Calu3 (cell line): ENCODE measurements at regions not wholly inside any gene's neighbourhood (a gene's known extent, or its start where the extent isn't known, plus 50 kb on each side); places are given as distances from the start of the nearest gene placed in this dataset.

Experiments used
- BruUV-seq: library from RNA; stranded (reverse); fragments of 400-500 nt; replicated peaks from 2 replicates; lab custom pipeline; 2021; lab: Mats Ljungman, UMichigan
- CTCF ChIA-PET: fragments of 300-600 bp; sonication (Branson Sonifier 250); formaldehyde crosslinking; loops from one replicate; lab custom pipeline; 2022; ENCODE audit warnings: antibody characterized with exemption; lab: Charles Lee
- DNase-seq: peaks from one replicate; pipeline ENCODE4 v3.0.0; 2022
- H3K27ac Mint-ChIP-seq: one replicate; pipeline ENCODE4 v1.8.0; 2022; ENCODE audit warnings: mixed read lengths; ENCODE audit not compliant: unreplicated experiment
- H3K27me3 Mint-ChIP-seq: one replicate; pipeline ENCODE4 v1.8.0; 2022; ENCODE audit warnings: mixed read lengths; ENCODE audit not compliant: unreplicated experiment
- H3K36me3 Mint-ChIP-seq: one replicate; pipeline ENCODE4 v1.8.0; 2022; ENCODE audit warnings: mild to moderate bottlenecking, moderate library complexity, mixed read lengths; ENCODE audit not compliant: insufficient read depth, unreplicated experiment
- H3K4me1 Mint-ChIP-seq: one replicate; pipeline ENCODE4 v1.8.0; 2022; ENCODE audit warnings: mild to moderate bottlenecking, low read depth, mixed read lengths; ENCODE audit not compliant: unreplicated experiment
- H3K4me3 Mint-ChIP-seq: one replicate; pipeline ENCODE4 v1.8.0; 2022; ENCODE audit warnings: mild to moderate bottlenecking, low read depth, moderate library complexity, mixed read lengths; ENCODE audit not compliant: unreplicated experiment
- H3K9me3 Mint-ChIP-seq: one replicate; pipeline ENCODE4 v1.8.0; 2022; ENCODE audit warnings: low read depth, mixed read lengths; ENCODE audit not compliant: unreplicated experiment
- intact Hi-C: fragments of 100-400 bp; cut with micrococcal nuclease; formaldehyde crosslinking; loops from one replicate; pipeline ENCODE4 v1.10.0; 2022; ENCODE audit not compliant: unreplicated experiment
- TF ChIP-seq, protein P1 (sequence below): fragments of 200-600 bp; IDR thresholded peaks from one replicate; pipeline ENCODE4 v1.8.0; 2022; ENCODE audit warnings: antibody characterized with exemption; ENCODE audit not compliant: unreplicated experiment

GRCh38 chr5:10894445-10895054 lies 133.5 kb upstream of the DAP start:
- CTCF ChIA-PET = no interaction called here
- intact Hi-C loops = no loop called here
- Mint-ChIP-seq H3K9me3 (no peaks in the 10 kb centered on the region), H3K27me3 (no peaks in the 10 kb centered on the region), H3K4me1 (no peaks in the 10 kb centered on the region), H3K36me3 (no peaks in the 10 kb centered on the region), H3K27ac (no peak overlapping the region), H3K4me3 (no peak overlapping the region)
- BruUV-seq = no TSS peak
- TF ChIP-seq, protein P1, sequence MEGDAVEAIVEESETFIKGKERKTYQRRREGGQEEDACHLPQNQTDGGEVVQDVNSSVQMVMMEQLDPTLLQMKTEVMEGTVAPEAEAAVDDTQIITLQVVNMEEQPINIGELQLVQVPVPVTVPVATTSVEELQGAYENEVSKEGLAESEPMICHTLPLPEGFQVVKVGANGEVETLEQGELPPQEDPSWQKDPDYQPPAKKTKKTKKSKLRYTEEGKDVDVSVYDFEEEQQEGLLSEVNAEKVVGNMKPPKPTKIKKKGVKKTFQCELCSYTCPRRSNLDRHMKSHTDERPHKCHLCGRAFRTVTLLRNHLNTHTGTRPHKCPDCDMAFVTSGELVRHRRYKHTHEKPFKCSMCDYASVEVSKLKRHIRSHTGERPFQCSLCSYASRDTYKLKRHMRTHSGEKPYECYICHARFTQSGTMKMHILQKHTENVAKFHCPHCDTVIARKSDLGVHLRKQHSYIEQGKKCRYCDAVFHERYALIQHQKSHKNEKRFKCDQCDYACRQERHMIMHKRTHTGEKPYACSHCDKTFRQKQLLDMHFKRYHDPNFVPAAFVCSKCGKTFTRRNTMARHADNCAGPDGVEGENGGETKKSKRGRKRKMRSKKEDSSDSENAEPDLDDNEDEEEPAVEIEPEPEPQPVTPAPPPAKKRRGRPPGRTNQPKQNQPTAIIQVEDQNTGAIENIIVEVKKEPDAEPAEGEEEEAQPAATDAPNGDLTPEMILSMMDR = no peak
- DNase-seq = no peak

DNA sequence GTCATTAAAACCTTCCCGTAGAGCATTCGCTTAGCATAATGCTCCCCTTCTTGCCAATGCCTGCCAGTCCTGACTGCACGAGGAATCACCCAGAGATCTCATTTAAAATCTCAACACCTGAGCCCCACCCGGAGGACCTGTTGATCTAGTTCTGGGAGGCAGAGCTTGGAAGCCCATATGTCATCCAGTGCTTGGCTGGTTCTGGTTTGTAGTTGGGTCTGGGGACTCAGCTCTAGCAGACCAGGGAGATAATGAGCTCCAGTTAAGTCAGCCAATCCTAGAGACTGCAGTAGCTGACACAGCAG lies 131.8 kb upstream of the DAP start:
- intact Hi-C loops = no loop called here
- no peaks in the 10 kb centered on the region for H3K4me1 Mint-ChIP-seq
- peaks cover 2% of the 10 kb centered on the region for H3K9me3 Mint-ChIP-seq
- H3K27me3 Mint-ChIP-seq = no peaks in the 10 kb centered on the region
- no peak overlapping the region for H3K27ac Mint-ChIP-seq
- CTCF ChIA-PET = interaction anchor here (0.6 kb wide), 1 partner anchor 273 kb away, joined by 4 read pairs; no protein-coding TSS in a partner anchor
- no peak for DNase-seq
- BruUV-seq = no TSS peak
- no peak overlapping the region for H3K4me3 Mint-ChIP-seq
- TF ChIP-seq, protein P1 = no peak
- no peaks in the 10 kb centered on the region for H3K36me3 Mint-ChIP-seq

- no peaks in the 10 kb centered on the region for H3K36me3 Mint-ChIP-seq
- no peak overlapping the region for H3K4me3 Mint-ChIP-seq
- no TSS peak for BruUV-seq
- intact Hi-C loops = no loop called here
- no peak overlapping the region for H3K27ac Mint-ChIP-seq
- peaks cover 2% of the 10 kb centered on the region for H3K9me3 Mint-ChIP-seq
- no peaks in the 10 kb centered on the region for H3K4me1 Mint-ChIP-seq
- CTCF ChIA-PET = no interaction called here
- H3K27me3 Mint-ChIP-seq = no peaks in the 10 kb centered on the region
- TF ChIP-seq, protein P1 = no peak
- no peak for DNase-seq
These were observed 131.3 kb upstream of the DAP start for GRCh38 chr5:10892147-10892910.

DNA sequence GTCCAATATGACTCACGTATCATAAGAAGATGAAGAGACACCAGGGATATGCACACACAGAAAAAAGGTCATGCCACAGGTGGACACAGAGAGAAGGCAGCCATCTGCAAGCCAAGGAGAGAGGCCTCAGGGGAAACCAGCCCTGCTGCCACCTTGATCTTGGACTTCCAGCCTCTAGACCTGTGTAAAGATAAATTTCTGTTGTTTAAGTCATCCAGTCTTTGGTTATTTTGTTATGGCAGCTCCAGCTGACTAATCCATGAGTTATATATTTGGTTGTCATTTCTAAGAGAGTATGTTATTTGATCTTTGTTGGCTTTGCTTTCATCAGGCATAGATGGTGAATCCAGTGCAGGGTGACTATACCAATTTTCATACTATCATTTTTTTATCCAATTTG lies 130.2 kb upstream of the DAP start:
- Mint-ChIP-seq H3K27ac (no peak overlapping the region), H3K27me3 (no peaks in the 10 kb centered on the region), H3K4me3 (no peak overlapping the region), H3K4me1 (no peaks in the 10 kb centered on the region), H3K9me3 (peaks cover 2% of the 10 kb centered on the region), H3K36me3 (no peaks in the 10 kb centered on the region)
- no TSS peak for BruUV-seq
- intact Hi-C loops = no loop called here
- no peak for DNase-seq
- CTCF ChIA-PET = no interaction called here
- TF ChIP-seq, protein P1 = no peak
